ENCODE measurements at regions not wholly inside any gene's neighbourhood (a gene's known extent, or its start where the extent isn't known, plus 50 kb on each side); places are given as distances from the start of the nearest gene placed in this dataset.

DNA sequence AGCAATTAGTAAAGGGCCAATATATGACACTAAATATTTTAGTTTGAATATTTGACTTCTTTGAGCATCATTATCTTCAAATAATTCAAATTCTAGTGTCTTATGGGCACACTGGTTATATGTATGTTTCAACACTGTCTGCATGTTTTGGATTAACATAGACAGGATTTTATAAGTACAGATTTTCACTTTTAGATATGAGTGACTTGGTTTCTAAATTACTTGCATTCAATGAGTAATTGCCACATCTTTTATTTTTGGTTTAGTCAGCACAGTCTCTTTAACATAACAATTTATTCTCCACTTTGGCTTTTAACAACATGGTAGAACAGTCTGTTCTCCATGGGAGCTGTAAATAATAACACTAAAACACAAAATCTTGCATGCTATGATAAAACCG is 674.8 kb downstream of the TBL1XR1 start:
- TF ChIP-seq, protein P1, sequence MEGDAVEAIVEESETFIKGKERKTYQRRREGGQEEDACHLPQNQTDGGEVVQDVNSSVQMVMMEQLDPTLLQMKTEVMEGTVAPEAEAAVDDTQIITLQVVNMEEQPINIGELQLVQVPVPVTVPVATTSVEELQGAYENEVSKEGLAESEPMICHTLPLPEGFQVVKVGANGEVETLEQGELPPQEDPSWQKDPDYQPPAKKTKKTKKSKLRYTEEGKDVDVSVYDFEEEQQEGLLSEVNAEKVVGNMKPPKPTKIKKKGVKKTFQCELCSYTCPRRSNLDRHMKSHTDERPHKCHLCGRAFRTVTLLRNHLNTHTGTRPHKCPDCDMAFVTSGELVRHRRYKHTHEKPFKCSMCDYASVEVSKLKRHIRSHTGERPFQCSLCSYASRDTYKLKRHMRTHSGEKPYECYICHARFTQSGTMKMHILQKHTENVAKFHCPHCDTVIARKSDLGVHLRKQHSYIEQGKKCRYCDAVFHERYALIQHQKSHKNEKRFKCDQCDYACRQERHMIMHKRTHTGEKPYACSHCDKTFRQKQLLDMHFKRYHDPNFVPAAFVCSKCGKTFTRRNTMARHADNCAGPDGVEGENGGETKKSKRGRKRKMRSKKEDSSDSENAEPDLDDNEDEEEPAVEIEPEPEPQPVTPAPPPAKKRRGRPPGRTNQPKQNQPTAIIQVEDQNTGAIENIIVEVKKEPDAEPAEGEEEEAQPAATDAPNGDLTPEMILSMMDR (IDR thresholded peaks at IDR 0.05; ENCODE audit: insufficient read depth, low read length, poor library complexity, severe bottlenecking): no peak
- Histone ChIP-seq H3K27me3 (replicated peaks; ENCODE audit: control insufficient read depth, insufficient read depth, low read length) (no peaks in the 10 kb centered on the region), H3K4me3 (replicated peaks; ENCODE audit: low read depth, low read length) (no peak overlapping the region), H3K36me3 (ENCODE audit: control insufficient read depth, insufficient read depth, low read length) (no peaks in the 10 kb centered on the region)
- no peak for DNase-seq (ENCODE audit: extremely low read depth, insufficient read length)

DNA sequence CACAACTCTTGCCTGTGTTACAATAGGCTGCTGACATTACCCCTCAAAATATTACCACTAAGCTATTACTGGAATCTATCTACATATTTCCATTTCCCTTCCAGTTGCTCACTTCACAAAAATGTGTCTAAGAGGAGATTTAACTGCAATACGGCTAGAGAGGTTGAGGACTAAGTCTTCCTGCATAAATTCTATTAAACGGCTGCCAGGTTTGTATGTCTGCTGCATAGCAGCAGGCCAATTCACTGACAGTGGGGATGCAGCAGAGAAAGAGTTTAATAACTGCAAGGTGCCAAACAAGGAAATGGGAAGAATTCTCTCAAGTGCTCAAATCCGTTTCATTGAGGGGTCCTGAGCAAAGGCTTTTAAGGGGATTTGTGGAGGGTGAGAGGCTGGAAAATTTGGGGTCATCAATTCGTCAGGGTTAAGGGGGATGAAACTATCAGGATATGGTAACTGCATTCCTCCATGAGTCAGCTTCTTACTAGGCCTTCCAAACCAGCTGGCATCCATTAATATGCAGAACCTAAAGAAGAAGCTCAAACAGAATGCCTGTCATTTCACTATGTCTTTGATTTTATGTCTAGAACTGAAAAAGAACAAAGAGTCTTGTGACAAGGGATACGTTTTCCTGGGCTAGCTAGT is 675.6 kb downstream of the TBL1XR1 start:
- no peaks in the 10 kb centered on the region for H3K27me3 ChIP-seq (replicated peaks; ENCODE audit: control insufficient read depth, insufficient read depth, low read length)
- DNase-seq (ENCODE audit: extremely low read depth, insufficient read length): no peak
- no peaks in the 10 kb centered on the region for H3K36me3 ChIP-seq (ENCODE audit: control insufficient read depth, insufficient read depth, low read length)
- H3K4me3 ChIP-seq (replicated peaks; ENCODE audit: low read depth, low read length): no peak overlapping the region
- TF ChIP-seq, protein P1 (IDR thresholded peaks at IDR 0.05; ENCODE audit: insufficient read depth, low read length, poor library complexity, severe bottlenecking): no peak

DNA sequence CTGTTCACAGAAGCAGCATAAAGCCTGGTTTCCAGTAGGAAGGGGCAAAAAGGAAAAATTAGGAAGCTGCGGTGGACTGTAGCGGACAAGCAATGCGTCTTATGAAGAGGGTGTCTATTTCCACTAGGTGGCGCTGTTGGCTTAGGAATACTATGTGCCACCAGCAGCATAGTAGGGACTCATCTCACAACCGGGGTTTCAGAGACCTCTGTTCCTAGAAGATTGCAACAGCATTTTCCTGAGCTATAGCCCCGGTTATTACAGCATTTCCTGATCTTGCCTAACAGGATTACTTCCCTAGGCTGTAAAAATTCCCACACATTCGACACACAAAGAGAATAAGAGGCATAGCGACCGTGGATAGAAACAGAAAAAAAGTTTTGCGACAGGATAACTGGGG is 683.0 kb downstream of the TBL1XR1 start:
- TF ChIP-seq, protein P1 (IDR thresholded peaks at IDR 0.05; ENCODE audit: insufficient read depth, low read length, poor library complexity, severe bottlenecking): peak; percentile 42
- Histone ChIP-seq H3K36me3 (ENCODE audit: control insufficient read depth, insufficient read depth, low read length) (no peaks in the 10 kb centered on the region), H3K27me3 (replicated peaks; ENCODE audit: control insufficient read depth, insufficient read depth, low read length) (no peaks in the 10 kb centered on the region), H3K4me3 (replicated peaks; ENCODE audit: low read depth, low read length) (no peak overlapping the region)
- no peak for DNase-seq (ENCODE audit: extremely low read depth, insufficient read length)

DNA sequence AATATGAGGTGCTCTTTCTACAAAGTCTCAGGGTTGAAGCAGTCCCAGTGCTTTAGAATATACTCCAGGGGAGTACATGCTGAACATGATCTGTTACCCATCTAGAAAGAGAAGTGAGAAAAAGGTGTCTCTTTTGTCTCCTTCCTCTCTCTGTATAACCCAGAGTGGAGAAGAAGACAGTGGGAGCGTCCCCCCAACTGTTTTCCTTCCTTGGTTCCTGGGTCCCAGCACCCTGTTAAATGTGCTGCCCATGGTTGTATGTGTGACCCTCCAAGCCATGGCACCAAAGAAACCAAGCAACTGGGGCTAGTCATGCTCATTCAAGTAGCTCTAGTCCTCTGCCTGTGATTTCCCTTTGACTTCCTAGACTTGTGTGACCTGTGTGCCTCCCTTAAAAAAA is 683.7 kb downstream of the TBL1XR1 start:
- Histone ChIP-seq H3K4me3 (replicated peaks; ENCODE audit: low read depth, low read length) (no peak overlapping the region), H3K27me3 (replicated peaks; ENCODE audit: control insufficient read depth, insufficient read depth, low read length) (no peaks in the 10 kb centered on the region), H3K36me3 (ENCODE audit: control insufficient read depth, insufficient read depth, low read length) (no peaks in the 10 kb centered on the region)
- no peak for DNase-seq (ENCODE audit: extremely low read depth, insufficient read length)
- TF ChIP-seq, protein P1 (IDR thresholded peaks at IDR 0.05; ENCODE audit: insufficient read depth, low read length, poor library complexity, severe bottlenecking): no peak

DNA sequence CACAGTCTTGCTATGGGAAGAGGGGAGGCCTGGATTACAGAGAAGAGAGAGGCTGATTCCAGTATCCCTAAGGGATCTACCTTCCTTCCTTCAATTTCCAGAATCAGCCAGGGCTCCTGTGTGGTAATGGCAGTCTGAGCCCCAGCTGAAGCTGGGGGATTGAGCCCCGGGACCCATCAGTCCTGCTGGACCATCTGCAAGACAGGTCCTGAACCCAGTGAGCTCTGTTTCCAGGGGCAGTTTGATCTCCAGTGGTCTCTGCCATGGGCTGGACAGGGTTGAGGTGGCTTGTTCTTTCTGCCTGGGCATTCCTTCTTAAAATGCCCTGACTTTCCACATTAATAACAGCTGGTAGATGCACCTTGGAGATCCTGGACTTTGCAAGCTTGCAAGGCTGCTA is 685.2 kb downstream of the TBL1XR1 start:
- Histone ChIP-seq H3K36me3 (ENCODE audit: control insufficient read depth, insufficient read depth, low read length) (no peaks in the 10 kb centered on the region), H3K27me3 (replicated peaks; ENCODE audit: control insufficient read depth, insufficient read depth, low read length) (no peaks in the 10 kb centered on the region), H3K4me3 (replicated peaks; ENCODE audit: low read depth, low read length) (no peak overlapping the region)
- no peak for DNase-seq (ENCODE audit: extremely low read depth, insufficient read length)
- TF ChIP-seq, protein P1 (IDR thresholded peaks at IDR 0.05; ENCODE audit: insufficient read depth, low read length, poor library complexity, severe bottlenecking): no peak

DNA sequence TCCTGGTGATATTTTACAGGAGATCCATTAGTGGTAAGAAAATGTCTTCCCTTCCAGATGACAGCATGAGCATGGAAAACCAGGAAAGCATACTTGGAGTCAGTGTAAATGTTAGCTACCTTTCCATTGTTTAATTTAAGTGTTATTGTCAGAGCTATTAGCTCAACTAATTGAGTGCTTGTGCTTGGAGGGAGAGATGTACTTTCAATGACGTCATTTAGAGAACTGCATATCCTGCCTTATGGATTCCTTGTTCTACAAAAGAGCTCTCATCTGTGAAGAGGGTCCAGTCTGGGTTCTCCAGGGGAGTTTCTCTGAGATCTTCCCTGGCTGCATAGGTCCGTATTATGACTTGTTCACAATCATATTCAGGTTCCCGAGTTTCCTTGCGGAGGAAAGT is 687.2 kb downstream of the TBL1XR1 start:
- TF ChIP-seq, protein P1 (IDR thresholded peaks at IDR 0.05; ENCODE audit: insufficient read depth, low read length, poor library complexity, severe bottlenecking): no peak
- H3K36me3 ChIP-seq (ENCODE audit: control insufficient read depth, insufficient read depth, low read length): no peaks in the 10 kb centered on the region
- DNase-seq (ENCODE audit: extremely low read depth, insufficient read length): no peak
- H3K27me3 ChIP-seq (replicated peaks; ENCODE audit: control insufficient read depth, insufficient read depth, low read length): no peaks in the 10 kb centered on the region
- H3K4me3 ChIP-seq (replicated peaks; ENCODE audit: low read depth, low read length): no peak overlapping the region
